ENCODE measurements at regions not wholly inside any gene's neighbourhood (a gene's known extent, or its start where the extent isn't known, plus 50 kb on each side); places are given as distances from the start of the nearest gene placed in this dataset.

DNA sequence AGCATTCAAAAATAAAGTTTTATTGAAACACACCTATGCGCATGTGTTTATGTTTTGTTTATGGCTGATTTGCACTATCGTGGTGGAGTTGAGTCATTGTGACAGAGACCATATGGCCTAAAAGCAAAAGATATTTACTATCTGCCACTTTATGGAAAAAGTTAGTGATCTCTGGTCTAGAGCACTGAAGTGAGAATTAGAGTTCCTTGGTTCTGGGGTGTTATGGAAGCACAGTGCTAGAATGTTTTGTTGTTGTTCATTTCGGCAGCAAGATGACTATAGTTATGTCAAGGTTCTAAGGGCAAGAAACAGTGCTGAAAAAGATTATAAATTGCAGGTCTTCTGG, 416.5 kb downstream of the SLC4A3 start:
- DNase-seq (ENCODE audit: low read depth, low spot score), result no peak

- no peak for DNase-seq (ENCODE audit: low read depth, low spot score)
Measured at GRCh38 chr2:220044383-220044782, 417.0 kb downstream of the SLC4A3 start.

GRCh38 chr2:220046507-220046906, 419.1 kb downstream of the SLC4A3 start:
- no peak for DNase-seq (ENCODE audit: low read depth, low spot score)

DNA sequence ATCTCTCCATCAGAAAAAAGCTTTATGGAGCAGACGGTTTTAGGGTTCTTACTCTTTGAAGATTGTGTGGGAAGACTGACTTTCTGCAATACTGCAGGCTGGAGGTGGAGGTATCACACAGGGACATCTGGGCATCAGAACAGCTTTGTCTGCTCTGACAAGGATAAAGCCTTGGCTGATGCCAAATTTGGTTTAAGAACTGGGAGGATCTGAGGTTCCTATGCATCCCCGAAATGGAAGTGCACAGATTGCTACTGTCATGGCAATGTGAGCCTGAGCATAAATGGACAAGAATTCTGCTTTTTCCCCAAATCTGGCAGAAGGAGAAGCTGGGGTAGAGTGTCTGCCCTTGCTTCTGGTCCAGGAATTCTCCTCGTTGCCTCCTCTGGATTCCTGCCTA, 424.3 kb downstream of the SLC4A3 start:
- no peak for DNase-seq (ENCODE audit: low read depth, low spot score)

DNA sequence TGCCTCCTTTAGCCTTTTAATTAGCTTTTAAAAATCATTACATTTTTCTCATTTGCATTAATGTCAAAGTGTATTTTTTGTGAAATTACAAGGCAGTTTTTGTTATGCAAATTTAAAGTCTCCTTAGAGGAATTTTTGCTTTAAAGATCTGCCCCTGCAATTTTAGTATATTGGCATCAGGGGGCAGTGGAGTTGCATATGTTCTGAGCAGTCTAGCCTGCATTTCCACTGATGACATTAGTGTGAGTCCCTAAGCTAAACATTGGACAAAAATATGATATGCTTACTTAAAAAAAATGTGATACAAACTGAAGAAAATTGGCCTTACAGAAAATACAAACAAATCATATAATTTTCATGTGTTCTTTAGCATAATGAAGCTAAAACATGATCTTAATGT, 426.5 kb downstream of the SLC4A3 start:
- no peak for DNase-seq (ENCODE audit: low read depth, low spot score)

- no peak for DNase-seq (ENCODE audit: low read depth, low spot score)
Measured at GRCh38 chr2:220057391-220057790, 430.0 kb downstream of the SLC4A3 start.

DNA sequence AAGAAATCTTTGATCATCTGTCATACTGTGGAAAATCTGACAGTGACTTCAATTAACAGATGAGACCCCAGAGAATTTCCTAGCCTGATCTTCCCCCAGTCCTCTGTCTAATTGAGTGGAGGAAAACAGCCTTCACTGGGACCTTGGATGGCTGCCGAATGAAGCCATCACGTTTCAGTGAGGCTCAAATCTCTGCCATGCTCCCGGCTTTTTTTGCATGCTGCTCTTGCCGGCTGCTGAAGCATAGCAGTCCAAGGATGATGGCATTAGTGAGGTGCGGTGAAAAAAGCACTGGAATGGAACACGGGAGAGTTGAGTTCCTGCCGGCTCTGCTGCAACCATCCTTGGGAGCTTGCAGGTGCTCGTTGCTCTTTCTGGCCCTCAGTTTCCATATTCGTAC, 430.5 kb downstream of the SLC4A3 start:
- DNase-seq (ENCODE audit: low read depth, low spot score), result no peak

- no peak for DNase-seq (ENCODE audit: low read depth, low spot score)
Measured at GRCh38 chr2:220064111-220065030, 436.9 kb downstream of the SLC4A3 start.

DNA sequence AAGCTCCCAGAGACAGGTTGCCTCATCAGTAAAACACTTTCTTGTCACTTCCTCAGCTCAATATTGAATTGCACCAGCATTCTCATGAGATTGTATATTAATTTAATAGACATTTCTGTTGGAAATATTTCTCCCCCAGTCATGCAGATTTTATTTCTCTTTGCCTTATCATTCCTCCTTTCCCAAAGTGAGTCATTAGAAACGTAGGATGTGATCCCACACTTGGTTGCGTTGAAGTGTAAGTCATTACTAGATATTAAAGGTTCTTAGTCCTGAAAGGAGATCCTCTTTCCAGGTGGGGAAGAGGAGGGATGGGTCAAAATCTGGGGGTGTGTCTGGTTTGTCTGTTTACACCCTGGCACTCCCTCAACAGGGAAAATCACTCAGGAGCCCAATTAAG, 438.2 kb downstream of the SLC4A3 start:
- no peak for DNase-seq (ENCODE audit: low read depth, low spot score)

DNA sequence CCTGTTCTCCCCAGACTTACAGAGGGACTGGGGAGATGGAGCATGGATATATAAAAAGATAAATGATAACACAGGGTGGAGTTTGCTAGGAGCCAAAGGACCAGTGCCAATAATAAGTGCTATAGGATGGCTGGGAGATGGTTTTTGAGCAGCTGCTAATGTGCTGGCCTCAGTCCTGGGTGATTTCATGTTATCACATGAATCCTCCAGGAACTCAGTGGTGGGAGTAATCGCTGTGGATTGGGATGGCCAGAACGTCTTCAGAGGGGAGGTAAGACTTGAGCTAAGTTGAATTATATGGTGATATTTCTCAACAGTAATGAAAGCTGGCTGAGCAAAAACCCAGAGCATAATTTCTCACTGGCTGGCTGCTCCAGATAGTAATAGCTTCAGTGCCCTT, 441.4 kb downstream of the SLC4A3 start:
- no peak for DNase-seq (ENCODE audit: low read depth, low spot score)

DNA sequence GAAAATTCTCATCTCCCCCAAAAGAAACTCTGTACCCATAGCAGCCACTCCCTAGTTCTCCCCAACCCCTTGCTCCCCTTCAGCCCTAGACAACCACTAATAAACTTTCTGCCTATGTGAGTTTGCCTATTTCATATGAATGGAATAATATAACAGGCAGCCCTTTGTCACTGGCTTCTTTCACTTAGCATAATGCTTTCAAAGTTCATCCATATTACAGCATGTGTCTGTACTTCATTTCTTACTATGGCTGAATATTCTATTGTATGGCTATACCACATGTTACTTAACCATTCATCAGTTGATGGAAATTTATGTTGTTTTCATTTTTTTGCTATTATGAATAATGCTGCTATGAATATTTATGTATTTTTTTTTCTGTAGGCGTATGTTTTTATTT, 442.9 kb downstream of the SLC4A3 start:
- no peak for DNase-seq (ENCODE audit: low read depth, low spot score)

GRCh38 chr2:220071696-220072095, 444.3 kb downstream of the SLC4A3 start:
- no peak for DNase-seq (ENCODE audit: low read depth, low spot score)

DNA sequence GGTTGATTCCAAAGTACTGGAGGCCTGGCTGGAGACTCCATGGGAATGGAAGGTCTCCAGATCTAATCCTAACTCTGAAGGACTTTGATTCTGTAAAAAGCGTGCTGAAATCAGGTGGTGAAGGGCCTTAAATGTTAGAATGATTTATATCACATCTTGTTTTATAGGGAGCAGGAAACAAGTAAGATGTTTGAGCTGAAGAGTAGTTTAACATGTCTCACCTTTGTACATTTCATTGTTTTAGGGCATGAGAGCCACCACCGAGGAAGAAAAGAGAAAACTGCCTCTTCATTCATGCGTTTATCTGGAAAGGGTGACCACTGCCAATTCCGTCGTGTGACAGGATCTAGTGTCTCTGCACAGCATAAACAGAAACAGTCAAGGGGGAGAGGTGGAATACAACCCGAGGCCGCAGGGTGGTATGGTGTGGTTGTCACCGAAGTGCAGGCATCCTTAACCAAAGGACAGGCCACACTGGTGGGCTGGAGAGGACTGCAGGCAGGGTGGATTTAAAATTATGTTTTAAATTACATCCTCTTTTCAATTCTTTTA, 445.3 kb downstream of the SLC4A3 start:
- DNase-seq (ENCODE audit: low read depth, low spot score), result no peak

DNA sequence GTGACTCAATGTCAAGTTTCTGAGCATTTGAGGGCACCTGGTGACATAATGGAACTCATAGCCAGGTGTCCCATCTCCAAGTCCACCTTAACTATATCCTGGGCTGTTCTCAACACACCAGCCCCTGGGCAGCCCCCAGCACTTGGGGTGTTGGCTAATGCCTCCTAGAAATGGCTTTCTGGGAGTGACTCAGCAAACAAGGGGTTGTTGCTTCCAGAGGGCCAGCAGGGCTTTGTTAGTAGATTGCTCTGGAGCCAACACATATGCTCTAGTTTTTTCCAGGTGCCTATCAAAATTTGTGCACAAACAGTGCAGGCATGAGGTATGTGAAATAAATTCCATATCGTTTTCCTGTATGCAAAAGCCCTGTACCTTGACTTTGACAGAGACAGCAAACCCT, 448.4 kb downstream of the SLC4A3 start:
- DNase-seq (ENCODE audit: low read depth, low spot score), result no peak

DNA sequence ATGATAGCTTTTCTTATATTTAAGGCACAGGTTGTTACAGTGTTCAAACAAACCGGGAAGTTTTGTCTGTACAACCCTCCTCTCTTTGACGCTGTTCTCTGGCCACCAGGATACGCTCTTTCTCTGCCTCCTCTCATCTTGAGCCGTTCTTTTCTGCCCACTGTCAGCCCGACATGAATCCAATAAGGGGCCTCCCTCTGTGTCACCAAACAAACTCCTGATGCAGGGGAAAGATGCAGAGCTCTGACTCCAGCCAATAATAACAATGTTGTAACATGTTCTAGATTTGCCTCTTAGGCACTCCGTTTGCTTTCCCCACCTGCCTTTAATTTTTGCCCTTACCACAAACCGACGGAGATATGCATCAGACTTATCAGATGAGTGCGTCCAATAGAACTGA, 449.3 kb downstream of the SLC4A3 start:
- DNase-seq (ENCODE audit: low read depth, low spot score), result no peak

- no peak for DNase-seq (ENCODE audit: low read depth, low spot score)
Measured at GRCh38 chr2:220077488-220077887, 450.1 kb downstream of the SLC4A3 start.

DNA sequence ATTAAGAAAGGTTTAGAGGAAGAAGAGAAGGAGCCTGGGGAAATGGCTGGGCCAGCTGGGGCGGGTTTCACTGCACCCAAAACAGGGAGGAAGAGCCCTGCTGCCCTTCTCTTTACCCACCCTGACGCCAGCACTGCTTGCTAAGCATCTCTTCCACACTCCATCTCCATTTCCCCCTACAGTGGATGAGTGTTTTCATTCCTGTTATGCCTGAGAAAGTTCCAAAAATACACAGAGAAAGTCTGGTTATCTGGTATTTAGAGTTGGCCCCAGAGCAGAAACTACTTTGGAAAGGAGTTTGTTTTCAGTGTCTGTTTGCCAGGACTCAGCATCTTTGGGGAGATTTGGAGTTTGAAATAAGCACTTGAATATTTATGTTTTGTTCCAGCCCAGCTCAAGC, 451.0 kb downstream of the SLC4A3 start:
- DNase-seq (ENCODE audit: low read depth, low spot score), result no peak

DNA sequence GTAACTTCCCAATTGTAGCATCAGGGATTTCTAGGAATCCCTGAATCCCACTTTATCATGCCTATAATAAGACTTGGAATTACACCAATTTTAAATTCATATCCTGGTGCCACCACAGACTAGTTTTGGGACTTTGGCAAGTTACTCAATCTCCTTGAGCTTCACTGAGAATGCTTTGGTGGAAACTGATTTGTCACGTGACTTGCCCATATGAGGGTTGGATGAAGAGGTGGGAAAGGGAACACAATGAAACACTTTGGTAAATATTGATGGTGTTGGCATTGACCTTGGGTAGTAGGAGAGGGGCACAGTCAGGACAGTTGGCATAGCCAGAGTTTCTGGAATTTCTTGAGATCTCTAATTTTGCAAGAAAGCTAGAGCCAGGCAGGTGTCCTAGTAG, 452.2 kb downstream of the SLC4A3 start:
- no peak for DNase-seq (ENCODE audit: low read depth, low spot score)

- DNase-seq (ENCODE audit: low read depth, low spot score), result no peak
Measured at GRCh38 chr2:220081171-220081570, 453.7 kb downstream of the SLC4A3 start.

DNA sequence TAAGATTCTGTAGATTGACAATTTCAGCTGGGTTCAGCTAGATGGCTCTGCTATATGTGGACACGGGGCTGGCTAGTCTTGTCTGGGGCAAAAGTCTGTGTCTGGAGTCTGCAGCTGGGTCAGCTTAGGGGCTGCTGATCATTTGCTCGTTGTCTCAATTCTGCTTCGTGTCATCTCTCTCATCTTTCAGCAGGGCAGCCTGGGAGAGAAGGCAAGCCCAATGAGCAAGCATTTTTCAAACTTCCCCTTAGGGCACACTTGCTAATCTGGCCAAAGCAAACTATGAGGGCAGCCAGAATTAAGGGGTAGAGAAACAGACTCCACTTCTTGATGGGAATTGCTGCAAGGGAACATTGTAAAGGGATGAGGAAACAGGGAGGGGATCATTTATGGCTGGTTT, 462.6 kb downstream of the SLC4A3 start:
- DNase-seq (ENCODE audit: low read depth, low spot score), result no peak

DNA sequence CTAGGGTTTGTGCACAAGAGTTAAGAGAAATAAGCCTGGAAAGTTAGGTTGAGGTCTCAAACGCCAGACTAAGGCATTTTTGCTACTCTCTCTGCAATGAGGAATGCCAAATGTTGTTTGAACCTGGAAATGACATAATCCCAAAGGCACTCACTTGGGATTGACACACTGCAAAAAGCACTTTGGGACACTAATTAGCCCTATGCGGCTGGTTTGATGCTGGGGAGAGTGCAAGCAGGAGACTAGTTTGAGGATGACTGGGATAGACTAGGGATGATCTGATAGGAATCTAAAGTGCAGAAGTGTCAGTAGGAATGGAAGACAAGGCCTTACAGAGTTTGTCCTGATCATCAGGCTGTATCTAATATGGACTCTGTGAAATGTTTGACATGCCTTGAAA, 469.0 kb downstream of the SLC4A3 start:
- DNase-seq (ENCODE audit: low read depth, low spot score), result no peak

GRCh38 chr2:220101980-220102379, 474.6 kb downstream of the SLC4A3 start:
- DNase-seq (ENCODE audit: low read depth, low spot score), result no peak

DNA sequence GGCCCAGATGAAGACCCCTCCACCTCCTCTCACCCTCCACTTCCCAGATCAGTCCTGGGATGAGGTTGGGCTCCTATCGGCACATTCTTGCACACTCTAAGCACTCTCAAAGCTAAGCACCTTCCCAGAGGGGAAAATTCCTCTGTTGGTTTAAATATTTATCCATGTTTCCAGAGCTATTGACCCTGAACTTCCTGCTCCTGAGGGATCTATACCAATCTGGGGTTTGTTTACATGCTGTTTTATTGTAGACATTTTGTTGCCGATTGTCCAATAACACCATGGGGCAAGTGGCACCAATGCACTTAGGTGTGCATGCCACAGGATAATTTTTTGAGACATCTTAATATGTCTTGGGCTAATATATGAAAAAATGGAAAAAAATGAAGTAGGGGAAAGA, 476.2 kb downstream of the SLC4A3 start:
- no peak for DNase-seq (ENCODE audit: low read depth, low spot score)
